Panc1 (cell line): ENCODE measurements at regions not wholly inside any gene's neighbourhood (a gene's known extent, or its start where the extent isn't known, plus 50 kb on each side); places are given as distances from the start of the nearest gene placed in this dataset.

Source experiments
- ATAC-seq: fragments of 200-7000 bp; cut with Tn5 transposase; 2 replicates; pipeline ENCODE4 v1.9.1; 2020; ENCODE audit warnings: mild to moderate bottlenecking, moderate library complexity
- BruUV-seq: library from RNA; stranded (reverse); fragments of 400-500 nt; replicated peaks from 2 replicates; lab custom pipeline; 2021; lab: Mats Ljungman, UMichigan
- CTCF ChIA-PET: fragments of 300-600 bp; sonication (Branson Sonifier 250); formaldehyde crosslinking; loops from one replicate; lab custom pipeline; 2022; ENCODE audit warnings: antibody characterized with exemption; lab: Charles Lee
- POLR2A ChIA-PET: fragments of 300-600 bp; sonication (Branson Sonifier 250); formaldehyde crosslinking; loops from one replicate; lab custom pipeline; 2022; ENCODE audit warnings: antibody characterized with exemption; lab: Charles Lee
- DNase-seq: peaks from one replicate; pipeline ENCODE4 v3.0.0-alpha.2; 2010; ENCODE audit warnings: low read depth, low spot score
- H3K27ac ChIP-seq: 2 replicates; pipeline ENCODE4 v1.5.1; 2011; ENCODE audit warnings: mild to moderate bottlenecking, low read length, inconsistent platforms
- H3K27me3 ChIP-seq: fragments of 200-500 bp; sonication (Bioruptor generic); 2 replicates; pipeline ENCODE4 v1.6.0; 2014; ENCODE audit warnings: low read length, inconsistent platforms; ENCODE audit not compliant: control insufficient read depth, insufficient read depth
- H3K36me3 ChIP-seq: fragments of 200-500 bp; sonication (Bioruptor generic); 2 replicates; pipeline ENCODE4 v1.5.1; 2014; ENCODE audit warnings: inconsistent platforms, mild to moderate bottlenecking, low read length, moderate library complexity; ENCODE audit not compliant: control insufficient read depth, insufficient read depth
- H3K4me1 ChIP-seq: 2 replicates; pipeline ENCODE4 v1.5.1; 2011; ENCODE audit warnings: inconsistent platforms, mild to moderate bottlenecking, low read length, moderate library complexity; ENCODE audit not compliant: control insufficient read depth, insufficient read depth
- H3K4me3 ChIP-seq, 2 experiments: 2 replicates each; pipeline ENCODE4 v1.5.1; 2011 to 2012; ENCODE audit warnings: low read depth in 2 of 2, low read length in 2 of 2, mild to moderate bottlenecking in 2 of 2, inconsistent platforms in 1 of 2, moderate library complexity in 1 of 2
- H3K9me3 ChIP-seq: fragments of 200-500 bp; sonication (Bioruptor generic); 2 replicates; pipeline ENCODE4 v1.5.1; 2014; ENCODE audit warnings: low read depth, mild to moderate bottlenecking, inconsistent platforms, low read length, moderate library complexity; ENCODE audit not compliant: control insufficient read depth, insufficient read depth
- CTCF ChIP-seq: fragments of 450-650 bp; IDR thresholded peaks from 2 replicates; pipeline ENCODE4 v1.5.1; 2017; ENCODE audit warnings: mild to moderate bottlenecking
- POLR2AphosphoS5 ChIP-seq: IDR thresholded peaks from 2 replicates; pipeline ENCODE4 v1.6.1; 2012; ENCODE audit warnings: mild to moderate bottlenecking, low read depth, low read length, moderate library complexity
- REST ChIP-seq, 2 experiments: IDR thresholded peaks; 2 replicates each; pipeline ENCODE4 v1.6.1; 2011 to 2012; ENCODE audit warnings: low read depth in 2 of 2, control low read depth in 1 of 2, low read length in 1 of 2, mild to moderate bottlenecking in 1 of 2, moderate library complexity in 1 of 2; ENCODE audit not compliant: insufficient read depth in 1 of 2
- SIN3A ChIP-seq: IDR thresholded peaks from 2 replicates; pipeline ENCODE4 v1.6.1; 2012; ENCODE audit warnings: low read depth, mild to moderate bottlenecking, low read length, moderate library complexity, borderline replicate concordance; ENCODE audit not compliant: insufficient read depth
- TCF7L2 ChIP-seq: IDR thresholded peaks from 2 replicates; pipeline ENCODE4 v1.6.1; 2011; ENCODE audit warnings: mild to moderate bottlenecking, low read depth, low read length, inconsistent platforms
- in situ Hi-C: cut with HindIII; loops from 2 replicates; pipeline ENCODE4 v1.10.0; 2016; ENCODE audit warnings: low sequenced_read_pairs, low pct_unique_long_range_greater_than_20kb
- intact Hi-C: fragments of 100-400 bp; cut with micrococcal nuclease; formaldehyde crosslinking; loops from one replicate; pipeline ENCODE4 v1.10.0; 2022; ENCODE audit not compliant: unreplicated experiment

DNA sequence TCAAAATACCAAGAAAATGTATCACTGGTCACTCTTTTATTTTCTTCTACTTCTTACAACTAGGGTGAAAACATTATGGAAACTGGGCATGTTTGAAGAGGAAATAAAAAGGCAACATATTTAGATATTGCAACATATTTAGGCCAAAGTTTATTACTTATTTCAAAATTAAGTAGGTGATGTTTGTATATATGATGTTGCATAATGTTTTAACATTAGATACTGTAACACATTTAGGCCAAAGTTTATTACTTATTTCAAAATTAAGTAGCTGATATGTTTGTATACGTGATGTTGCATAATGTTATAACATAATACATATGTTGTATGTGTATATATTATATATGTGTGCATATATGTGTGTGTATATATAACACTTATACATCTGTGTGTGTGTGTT lies 451.3 kb downstream of the LIG4 start:
- TF ChIP-seq CTCF (no peak), SIN3A (no peak), REST (IDR thresholded peaks at IDR 0.05; ENCODE audit: insufficient read depth in 1 of 2, low read depth in 2 of 2, low read length in 1 of 2) (no peak), POLR2AphosphoS5 (no peak), TCF7L2 (no peak)
- Histone ChIP-seq H3K4me3 (no peak overlapping the region), H3K4me1 (no peaks in the 10 kb centered on the region), H3K9me3 (no peaks in the 10 kb centered on the region), H3K27ac (no peak overlapping the region), H3K36me3 (no peaks in the 10 kb centered on the region), H3K27me3 (no peaks in the 10 kb centered on the region)
- BruUV-seq = no TSS peak
- ATAC-seq = no peak
- no peak for DNase-seq
- POLR2A ChIA-PET = no interaction called here
- intact Hi-C loops = no loop called here
- in situ Hi-C loops = no loop called here
- CTCF ChIA-PET = no interaction called here

GRCh38 chr13:107753748-107754147 lies 461.6 kb downstream of the LIG4 start:
- DNase-seq = no peak
- CTCF ChIA-PET = no interaction called here

DNA sequence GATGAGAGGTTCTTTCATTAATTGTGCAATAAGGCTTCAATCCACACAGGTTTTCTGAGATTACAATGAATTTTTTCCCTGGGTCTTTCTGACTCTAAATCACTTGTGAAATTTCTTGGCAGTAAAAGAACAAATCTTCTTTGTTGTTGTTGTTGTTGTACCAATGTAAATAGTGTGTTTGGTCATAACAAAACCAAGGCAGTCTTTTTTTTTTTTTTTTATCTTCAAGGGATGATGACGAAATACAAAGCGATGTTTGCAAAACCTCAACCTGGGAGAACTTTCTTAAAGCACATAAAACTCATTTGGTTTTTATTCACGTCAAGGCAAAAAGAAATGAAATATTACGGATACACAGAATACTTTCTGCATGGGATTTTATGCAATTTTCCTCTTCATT lies 462.0 kb downstream of the LIG4 start:
- no peaks in the 10 kb centered on the region for H3K4me1 ChIP-seq
- in situ Hi-C loops (no loop called here), intact Hi-C loops (no loop called here)
- TF ChIP-seq SIN3A = no peak
- no peak for TF ChIP-seq REST (IDR thresholded peaks at IDR 0.05; ENCODE audit: insufficient read depth in 1 of 2, low read depth in 2 of 2, low read length in 1 of 2)
- no peak for TF ChIP-seq TCF7L2
- TF ChIP-seq CTCF = no peak
- no peak for TF ChIP-seq POLR2AphosphoS5
- H3K27me3 ChIP-seq = no peaks in the 10 kb centered on the region
- ChIA-PET POLR2A (no interaction called here), CTCF (no interaction called here)
- H3K4me3 ChIP-seq = no peak overlapping the region
- DNase-seq (no peak), ATAC-seq (no peak)
- no peaks in the 10 kb centered on the region for H3K36me3 ChIP-seq
- no peak overlapping the region for H3K27ac ChIP-seq
- no peaks in the 10 kb centered on the region for H3K9me3 ChIP-seq
- no TSS peak for BruUV-seq

More at GRCh38 chr13:107753748-107754147, 461.6 kb downstream of the LIG4 start:
- intact Hi-C loops (no loop called here), in situ Hi-C loops (no loop called here)
- Histone ChIP-seq H3K36me3 (no peaks in the 10 kb centered on the region), H3K27ac (no peak overlapping the region), H3K4me3 (no peak overlapping the region), H3K27me3 (no peaks in the 10 kb centered on the region), H3K4me1 (no peaks in the 10 kb centered on the region), H3K9me3 (no peaks in the 10 kb centered on the region)
- BruUV-seq = no TSS peak
- no peak for ATAC-seq
- POLR2A ChIA-PET = no interaction called here
- TF ChIP-seq TCF7L2 = no peak
